KMS-11 (cell line): ENCODE measurements at regions not wholly inside any gene's neighbourhood (a gene's known extent, or its start where the extent isn't known, plus 50 kb on each side); places are given as distances from the start of the nearest gene placed in this dataset.

Source experiments
- H2AFZ ChIP-seq: fragments of 200-600 bp; sonication (generic); 2 replicates; pipeline ENCODE4 v1.6.1; 2016; ENCODE audit warnings: antibody characterized with exemption, mixed run types, low read depth
- H3K27ac ChIP-seq: fragments of 200-600 bp; sonication (generic); 2 replicates; pipeline ENCODE4 v1.6.1; 2016; ENCODE audit warnings: mild to moderate bottlenecking, mixed run types
- H3K27me3 ChIP-seq: fragments of 200-600 bp; sonication (generic); 2 replicates; pipeline ENCODE4 v1.6.1; 2017; ENCODE audit warnings: mild to moderate bottlenecking, low read depth, mixed run types, moderate library complexity; ENCODE audit not compliant: insufficient read depth
- H3K36me3 ChIP-seq: fragments of 200-600 bp; sonication (generic); 2 replicates; pipeline ENCODE4 v1.6.1; 2017; ENCODE audit warnings: mild to moderate bottlenecking, mixed run types; ENCODE audit not compliant: insufficient read depth
- H3K4me1 ChIP-seq: fragments of 200-600 bp; sonication (generic); 2 replicates; pipeline ENCODE4 v1.6.1; 2016; ENCODE audit warnings: mild to moderate bottlenecking, low read depth, mixed run types; ENCODE audit not compliant: poor library complexity, severe bottlenecking
- H3K4me2 ChIP-seq: fragments of 200-600 bp; sonication (generic); 2 replicates; pipeline ENCODE4 v1.7.0; 2016; ENCODE audit warnings: mild to moderate bottlenecking, mixed run types
- H3K4me3 ChIP-seq: fragments of 200-600 bp; sonication (generic); IDR thresholded peaks from 2 replicates; pipeline ENCODE4 v1.6.1; 2017; ENCODE audit warnings: low read depth, low read length, mixed read lengths; ENCODE audit not compliant: insufficient read depth
- H3K79me2 ChIP-seq: fragments of 200-600 bp; sonication (generic); 2 replicates; pipeline ENCODE4 v1.6.1; 2016; ENCODE audit warnings: low read depth, mixed run types; ENCODE audit not compliant: insufficient read depth
- H3K9ac ChIP-seq: fragments of 200-600 bp; sonication (generic); 2 replicates; pipeline ENCODE4 v1.6.1; 2016; ENCODE audit warnings: mild to moderate bottlenecking, mixed run types
- H4K20me1 ChIP-seq: fragments of 200-600 bp; sonication (generic); 2 replicates; pipeline ENCODE4 v1.6.1; 2016; ENCODE audit warnings: mild to moderate bottlenecking, mixed run types; ENCODE audit not compliant: insufficient read depth
- TF ChIP-seq, protein P1 (sequence below): fragments of 200-600 bp; sonication (generic); conservative IDR thresholded peaks from 2 replicates; pipeline ENCODE4 v1.6.1; 2017; ENCODE audit warnings: low read depth, mild to moderate bottlenecking, antibody characterized with exemption, low read length, moderate library complexity, mixed read lengths

DNA sequence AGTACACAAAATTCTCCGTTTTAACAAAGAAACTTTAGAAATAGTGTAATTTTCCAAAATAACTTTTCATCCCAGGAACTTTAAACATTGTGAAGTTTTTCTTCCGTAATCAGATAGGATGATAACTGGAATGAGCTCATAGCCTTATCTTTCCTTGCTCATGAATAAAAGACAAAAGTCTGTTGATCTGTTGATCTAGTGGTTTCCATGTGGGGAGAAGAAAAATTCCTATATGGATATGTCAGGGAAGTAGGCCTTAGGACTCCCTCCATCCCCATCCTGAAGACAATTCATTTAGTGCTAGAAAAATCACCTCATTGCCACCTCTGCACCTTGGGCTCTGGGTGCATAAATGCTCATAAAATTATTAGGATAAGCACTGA is 266.6 kb downstream of the SMARCA2 start:
- Histone ChIP-seq H4K20me1 (no peaks in the 10 kb centered on the region), H3K79me2 (no peaks in the 10 kb centered on the region), H2AFZ (no peak overlapping the region), H3K27ac (no peak overlapping the region), H3K4me2 (no peak overlapping the region), H3K27me3 (no peaks in the 10 kb centered on the region), H3K9ac (no peak overlapping the region), H3K4me1 (no peaks in the 10 kb centered on the region), H3K36me3 (no peaks in the 10 kb centered on the region), H3K4me3 (no peak overlapping the region)
- TF ChIP-seq, protein P1, sequence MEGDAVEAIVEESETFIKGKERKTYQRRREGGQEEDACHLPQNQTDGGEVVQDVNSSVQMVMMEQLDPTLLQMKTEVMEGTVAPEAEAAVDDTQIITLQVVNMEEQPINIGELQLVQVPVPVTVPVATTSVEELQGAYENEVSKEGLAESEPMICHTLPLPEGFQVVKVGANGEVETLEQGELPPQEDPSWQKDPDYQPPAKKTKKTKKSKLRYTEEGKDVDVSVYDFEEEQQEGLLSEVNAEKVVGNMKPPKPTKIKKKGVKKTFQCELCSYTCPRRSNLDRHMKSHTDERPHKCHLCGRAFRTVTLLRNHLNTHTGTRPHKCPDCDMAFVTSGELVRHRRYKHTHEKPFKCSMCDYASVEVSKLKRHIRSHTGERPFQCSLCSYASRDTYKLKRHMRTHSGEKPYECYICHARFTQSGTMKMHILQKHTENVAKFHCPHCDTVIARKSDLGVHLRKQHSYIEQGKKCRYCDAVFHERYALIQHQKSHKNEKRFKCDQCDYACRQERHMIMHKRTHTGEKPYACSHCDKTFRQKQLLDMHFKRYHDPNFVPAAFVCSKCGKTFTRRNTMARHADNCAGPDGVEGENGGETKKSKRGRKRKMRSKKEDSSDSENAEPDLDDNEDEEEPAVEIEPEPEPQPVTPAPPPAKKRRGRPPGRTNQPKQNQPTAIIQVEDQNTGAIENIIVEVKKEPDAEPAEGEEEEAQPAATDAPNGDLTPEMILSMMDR = no peak

DNA sequence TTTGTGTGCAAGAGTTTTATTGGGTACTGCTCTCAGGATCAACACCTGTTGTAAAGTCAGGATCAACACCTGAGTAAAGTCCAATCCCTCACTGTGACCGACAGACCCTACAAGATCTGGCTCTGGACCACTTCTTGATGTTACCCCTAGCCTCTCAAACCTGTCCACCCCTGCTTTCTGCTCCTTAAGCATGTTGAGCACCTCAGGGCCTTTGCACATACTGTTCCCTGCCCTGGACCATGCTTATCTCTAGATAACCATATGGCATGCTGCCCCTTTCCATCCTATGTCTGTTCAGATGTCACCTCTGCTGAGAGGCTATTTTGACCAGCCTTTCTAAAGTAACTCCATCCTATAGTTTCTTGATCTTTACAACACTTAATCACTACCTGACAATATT is 269.6 kb downstream of the SMARCA2 start:
- TF ChIP-seq, protein P1 = no peak
- Histone ChIP-seq H3K4me1 (no peaks in the 10 kb centered on the region), H3K27me3 (no peaks in the 10 kb centered on the region), H4K20me1 (no peaks in the 10 kb centered on the region), H2AFZ (no peak overlapping the region), H3K4me3 (no peak overlapping the region), H3K36me3 (no peaks in the 10 kb centered on the region), H3K79me2 (no peaks in the 10 kb centered on the region), H3K27ac (no peak overlapping the region), H3K9ac (no peak overlapping the region), H3K4me2 (no peak overlapping the region)

DNA sequence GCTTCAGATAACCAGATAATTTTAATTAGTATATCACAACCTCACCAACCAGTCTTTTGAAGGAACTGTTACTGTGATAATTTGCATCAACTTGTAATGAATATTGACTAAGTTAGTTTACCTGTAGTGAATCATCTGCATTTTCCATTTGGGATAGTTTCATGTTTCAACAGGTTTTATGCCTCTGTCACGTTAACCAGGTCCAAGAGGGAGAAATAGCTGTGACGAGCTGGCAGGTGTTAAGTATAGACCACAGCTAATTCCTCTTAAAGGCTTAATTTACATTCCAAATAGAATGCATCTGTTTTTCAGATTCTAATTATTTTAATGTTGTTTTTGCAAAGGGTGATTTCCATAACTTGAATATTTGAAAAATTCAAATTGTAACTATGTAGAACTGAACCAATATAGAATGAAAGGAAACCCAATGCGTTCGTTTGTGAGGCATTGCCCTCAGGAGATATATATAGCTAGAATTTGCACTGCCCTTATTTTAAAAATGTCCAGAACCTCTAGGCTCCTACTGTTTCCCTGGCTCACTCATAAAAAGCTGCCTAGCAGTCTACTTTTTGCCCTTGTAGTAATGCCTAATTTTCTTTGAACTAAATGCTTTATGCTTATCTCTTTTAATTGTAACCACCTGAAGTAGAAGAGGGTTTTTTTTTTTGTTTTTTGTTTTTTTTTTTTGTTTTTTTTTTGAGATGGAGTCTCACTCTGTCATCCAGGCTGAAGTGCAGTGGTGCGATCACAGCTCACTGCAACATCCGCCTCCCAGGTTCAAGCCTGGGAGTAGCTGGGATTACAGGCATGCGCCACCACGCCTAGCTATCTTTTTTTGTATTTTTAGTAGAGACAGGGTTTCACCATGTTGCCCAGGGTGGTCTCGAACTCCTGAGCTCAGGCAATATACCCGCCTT is 270.5 kb downstream of the SMARCA2 start:
- Histone ChIP-seq H3K27me3 (no peaks in the 10 kb centered on the region), H3K27ac (no peak overlapping the region), H3K4me3 (no peak overlapping the region), H3K79me2 (no peaks in the 10 kb centered on the region), H3K36me3 (no peaks in the 10 kb centered on the region), H3K9ac (no peak overlapping the region), H3K4me2 (no peak overlapping the region), H4K20me1 (no peaks in the 10 kb centered on the region), H2AFZ (no peak overlapping the region), H3K4me1 (no peaks in the 10 kb centered on the region)
- TF ChIP-seq, protein P1 = no peak

DNA sequence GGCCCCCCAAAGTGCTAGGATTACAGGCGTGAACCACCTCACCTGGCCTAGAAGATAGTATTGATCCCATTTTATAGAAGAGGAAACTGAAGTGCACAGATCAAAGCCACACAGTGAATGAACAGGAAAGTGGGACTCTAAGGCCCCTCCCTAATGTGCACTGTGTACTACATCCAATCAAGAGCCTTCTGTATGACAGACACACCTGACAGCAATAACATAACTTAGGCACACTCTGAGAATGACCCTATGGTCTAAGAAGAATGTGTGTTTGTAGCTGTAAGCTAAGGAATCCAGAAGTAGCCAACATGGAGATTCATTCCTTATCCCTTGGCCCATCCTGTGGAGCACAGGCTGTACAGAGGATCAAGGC is 271.2 kb downstream of the SMARCA2 start:
- H3K4me3 ChIP-seq = no peak overlapping the region
- no peak overlapping the region for H3K4me2 ChIP-seq
- TF ChIP-seq, protein P1 = no peak
- no peaks in the 10 kb centered on the region for H3K27me3 ChIP-seq
- no peaks in the 10 kb centered on the region for H4K20me1 ChIP-seq
- H3K79me2 ChIP-seq = no peaks in the 10 kb centered on the region
- no peak overlapping the region for H3K27ac ChIP-seq
- H3K4me1 ChIP-seq = no peaks in the 10 kb centered on the region
- H3K9ac ChIP-seq = no peak overlapping the region
- H3K36me3 ChIP-seq = no peaks in the 10 kb centered on the region
- H2AFZ ChIP-seq = no peak overlapping the region
